Hippocampal formation (tissue), 2 donors: ENCODE measurements at regions not wholly inside any gene's neighbourhood (a gene's known extent, or its start where the extent isn't known, plus 50 kb on each side); places are given as distances from the start of the nearest gene placed in this dataset.

ENCODE experiments used
- DNase-seq, 2 donors: peaks; one replicate each; lab custom pipeline; 2025; lab: John Stamatoyannopoulos, UW

DNA sequence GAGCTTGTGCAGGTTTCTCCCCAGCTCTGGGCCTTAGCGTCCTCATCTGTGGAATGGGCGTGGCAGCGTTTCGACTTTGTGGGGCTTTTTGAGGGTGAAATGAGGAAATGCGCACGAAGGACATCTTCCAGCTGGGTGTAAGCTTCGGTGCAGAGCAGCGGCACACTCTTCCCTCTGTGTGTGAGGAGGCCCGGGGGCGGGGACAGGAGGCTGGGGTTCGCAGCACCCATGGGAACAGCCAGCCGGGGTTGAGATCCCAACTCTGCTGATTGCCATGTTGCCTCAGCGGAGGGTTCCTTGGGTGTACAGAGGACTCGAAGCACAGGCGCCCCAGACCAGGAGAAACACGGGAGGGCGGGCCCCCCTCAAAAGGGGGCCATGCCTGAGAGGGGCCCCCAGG lies 265.6 kb downstream of the NSG2 start:
- DNase-seq = no peak

DNA sequence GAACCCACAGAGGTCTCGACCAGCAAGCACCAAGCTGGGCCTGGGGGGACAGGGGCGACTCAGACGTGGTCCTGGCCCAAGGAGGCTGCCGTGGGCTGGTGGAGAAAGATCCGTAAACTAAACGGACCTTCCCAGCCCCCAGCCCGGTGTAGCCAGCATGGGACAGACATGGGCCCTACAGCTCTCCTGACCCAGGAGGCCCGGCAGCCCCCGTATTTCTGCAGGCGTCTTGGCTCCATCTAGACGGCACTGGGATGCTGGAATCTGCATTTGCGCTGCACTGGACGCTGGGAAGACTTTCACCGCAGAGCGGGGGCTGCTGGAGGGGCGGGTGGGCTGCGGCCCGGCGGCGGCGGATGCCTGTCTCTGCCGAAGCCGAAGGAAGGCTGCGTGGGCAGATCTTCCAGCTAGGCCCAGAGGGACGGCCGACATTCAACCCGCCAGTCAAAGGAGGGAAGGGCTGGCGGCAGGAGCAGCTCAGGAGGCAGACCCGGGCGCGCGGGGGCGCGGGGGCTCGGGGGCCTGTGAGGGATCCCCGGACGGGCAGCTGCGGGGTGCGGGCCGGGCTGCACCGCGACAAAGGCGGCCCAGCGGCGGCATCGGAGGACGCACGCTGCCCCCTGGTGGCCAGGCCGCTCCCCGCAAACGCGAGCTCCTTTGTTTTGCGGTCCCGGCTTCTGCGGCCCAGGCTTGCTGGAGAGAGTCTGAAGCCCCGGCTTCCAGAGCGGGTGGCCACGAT lies 266.2 kb downstream of the NSG2 start:
- DNase-seq = peak; percentile 27 to 63

DNA sequence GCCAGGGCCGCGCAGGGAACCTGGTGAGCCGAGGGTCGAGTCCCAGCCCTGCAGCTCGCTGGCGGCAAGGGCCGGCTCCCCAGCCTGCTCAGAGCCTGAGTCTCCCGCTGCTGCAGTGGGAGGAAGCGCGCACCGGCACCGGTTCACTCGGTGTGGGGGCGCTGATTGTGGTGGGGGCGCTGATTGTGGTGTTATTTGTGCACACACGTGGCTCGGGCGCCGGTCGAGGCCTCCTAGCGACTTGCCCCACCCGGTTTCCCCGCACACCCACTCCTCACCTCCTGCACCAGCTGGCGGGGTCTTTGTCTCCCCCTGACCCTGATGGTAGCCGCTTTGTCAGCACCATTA lies 266.7 kb downstream of the NSG2 start:
- no peak for DNase-seq

DNA sequence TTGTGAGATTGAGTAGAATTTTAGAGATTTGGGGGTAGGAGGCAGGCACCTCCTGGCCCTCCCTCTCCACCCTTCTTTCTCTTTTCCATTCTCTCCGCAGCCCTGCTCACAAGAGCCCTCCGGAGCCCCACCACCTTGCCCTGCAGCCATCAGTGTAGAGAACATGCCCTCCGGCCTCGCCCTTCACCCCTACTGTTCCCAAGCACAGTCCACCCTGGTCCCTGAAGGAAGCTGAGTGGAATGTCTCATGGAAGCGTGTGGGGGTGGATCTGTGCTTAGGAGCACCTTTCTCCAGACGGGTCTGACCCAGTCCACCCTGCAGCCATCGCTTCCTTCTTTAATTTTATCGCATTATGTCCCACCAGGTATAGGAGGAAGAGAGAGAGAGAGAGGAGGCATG lies 267.1 kb downstream of the NSG2 start:
- no peak for DNase-seq

DNA sequence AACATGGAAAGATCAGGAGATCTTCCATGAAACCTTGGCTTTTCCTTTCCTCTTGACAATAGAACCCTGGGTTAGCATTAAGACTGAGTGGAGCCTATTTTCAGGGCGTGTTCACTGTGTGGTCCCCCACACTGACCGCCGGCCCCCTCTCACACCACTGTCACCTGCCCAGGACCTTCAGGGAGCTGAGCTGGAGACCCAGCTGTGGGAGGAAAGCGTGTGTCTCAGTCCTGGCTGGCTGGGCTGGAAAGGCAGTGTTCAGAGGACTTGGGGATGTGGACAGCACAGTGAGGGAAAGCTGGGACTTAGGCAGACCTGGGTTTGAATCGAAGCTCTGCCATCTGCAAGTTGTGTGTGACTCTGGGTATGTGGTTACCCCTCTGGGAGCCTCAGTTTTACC lies 268.1 kb downstream of the NSG2 start:
- DNase-seq = no peak

DNA sequence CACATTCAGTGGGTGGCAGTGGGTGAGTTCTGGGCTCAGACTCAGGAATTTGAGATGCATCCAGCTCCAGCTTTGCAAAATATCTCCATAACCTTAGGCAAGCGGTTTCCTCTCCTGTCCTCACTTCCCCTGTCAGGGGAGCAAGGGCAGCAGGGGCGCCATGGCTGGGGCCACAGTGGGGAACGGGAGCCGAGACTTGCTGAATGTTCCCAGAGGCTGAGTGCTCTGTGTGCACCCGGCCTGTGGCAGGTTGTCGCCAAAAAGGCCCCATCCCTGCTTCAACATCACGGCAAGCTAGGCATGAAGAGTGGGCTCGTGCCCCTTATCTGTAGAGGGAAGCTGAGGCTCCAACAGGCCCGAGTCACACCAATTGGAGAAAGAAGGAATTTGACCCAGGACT lies 268.8 kb downstream of the NSG2 start:
- no peak for DNase-seq

DNA sequence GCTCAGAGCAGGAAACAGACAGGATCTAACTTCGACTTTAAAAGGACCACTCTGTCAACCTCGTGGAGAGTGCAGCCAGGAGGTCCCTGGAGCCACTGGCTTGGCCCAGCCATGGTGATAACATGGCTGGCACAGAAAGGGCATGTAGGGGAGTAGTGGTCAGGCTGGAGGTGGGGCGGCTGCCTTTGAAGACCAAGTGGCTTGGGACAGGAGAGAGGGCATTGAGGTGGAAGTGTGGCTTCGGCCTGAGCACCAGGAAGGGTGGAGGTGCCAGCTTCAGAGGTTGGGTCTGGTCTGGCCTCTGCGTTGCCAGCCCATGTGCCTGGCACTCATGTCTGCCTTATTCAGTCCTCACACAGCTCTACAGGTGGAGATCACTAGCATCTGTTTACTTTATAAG lies 270.0 kb downstream of the NSG2 start:
- DNase-seq = no peak

DNA sequence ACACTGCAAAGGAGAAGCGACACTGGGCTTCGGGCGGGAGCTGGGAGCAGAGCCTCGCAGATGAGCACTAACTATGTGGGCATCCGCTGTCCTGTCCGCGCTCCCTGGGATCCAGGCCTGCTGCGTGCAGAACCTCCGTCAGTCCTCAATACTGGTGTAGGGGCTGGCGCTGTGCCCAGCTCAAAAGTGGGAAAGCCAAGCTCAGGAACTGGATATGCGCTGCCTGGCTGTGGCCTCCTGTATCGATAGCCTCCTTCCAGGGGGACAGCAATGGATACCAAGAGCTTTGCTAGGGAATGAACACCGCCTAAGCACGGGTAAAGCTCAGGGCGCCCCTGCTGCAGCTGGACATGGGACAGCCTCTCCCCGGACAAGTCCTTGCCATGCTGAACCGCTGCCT lies 270.4 kb downstream of the NSG2 start:
- no peak for DNase-seq

DNA sequence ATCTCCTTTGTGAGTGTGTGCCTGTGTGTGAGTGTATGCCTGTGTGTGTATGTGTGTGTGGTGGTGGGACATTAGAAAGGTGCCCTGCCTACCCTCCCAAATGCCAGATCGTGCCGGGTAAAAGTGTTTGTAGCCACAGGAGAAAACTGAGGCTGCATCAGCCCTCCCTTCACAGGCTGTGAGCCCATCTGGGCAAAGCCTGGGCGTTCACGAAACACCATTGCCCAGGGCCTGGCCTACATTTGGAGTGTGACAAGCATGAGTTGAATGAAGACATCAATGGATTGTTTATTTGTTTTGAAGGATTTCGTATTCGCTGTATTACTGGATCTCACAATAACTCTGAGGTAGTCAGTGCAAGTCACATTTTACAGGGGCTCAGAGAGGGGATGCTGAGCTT lies 270.8 kb downstream of the NSG2 start:
- no peak for DNase-seq

DNA sequence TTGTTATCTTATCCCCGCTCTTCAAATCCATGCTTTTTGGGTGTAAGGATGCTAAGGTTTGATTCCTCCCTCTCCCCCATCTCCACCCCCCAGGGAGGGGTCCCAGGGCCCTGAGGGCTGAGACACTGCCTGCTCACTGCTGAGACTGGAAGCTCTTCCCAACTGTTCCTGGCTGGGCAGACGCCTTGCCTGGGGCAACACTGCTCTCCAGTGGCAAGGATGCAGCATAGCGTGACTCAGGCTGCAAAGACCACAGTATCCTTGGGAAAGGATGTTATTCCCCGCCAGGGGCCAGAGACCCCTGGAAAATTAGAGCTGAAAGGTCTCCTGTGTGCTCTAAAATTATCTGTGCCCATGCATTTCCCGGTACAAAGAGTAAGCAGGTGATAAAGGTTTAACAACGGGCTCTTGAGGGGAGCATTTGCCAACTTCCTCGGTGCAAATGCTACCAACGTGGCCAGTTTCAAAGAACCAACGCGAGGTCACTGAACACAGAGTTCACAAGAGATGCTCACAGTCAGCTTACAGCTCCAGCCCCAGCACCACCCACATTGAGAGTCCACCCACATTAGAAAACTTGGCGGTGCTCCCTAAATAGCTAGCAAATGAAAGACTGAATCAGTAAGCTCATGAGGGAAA lies 271.9 kb downstream of the NSG2 start:
- peak; percentile 14 to 42 for DNase-seq

DNA sequence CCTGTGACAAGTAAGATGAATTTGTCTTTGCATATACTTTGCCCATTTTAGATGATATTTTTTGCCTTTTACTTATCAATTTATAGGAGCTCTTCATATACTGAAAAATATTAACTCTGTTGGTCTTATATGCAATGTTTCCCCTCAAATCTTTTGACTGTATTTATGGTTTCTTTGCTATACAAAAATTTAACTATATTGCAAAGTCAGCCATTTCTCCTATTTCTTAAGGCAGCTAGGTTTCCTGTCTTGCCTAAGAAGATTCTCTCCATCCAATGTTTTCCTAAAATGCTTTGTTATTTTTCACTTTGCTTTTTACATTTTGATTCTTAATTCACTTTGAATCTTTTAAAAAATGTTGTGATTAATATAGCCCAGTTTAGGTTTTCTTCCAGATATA lies 273.1 kb downstream of the NSG2 start:
- DNase-seq = no peak

DNA sequence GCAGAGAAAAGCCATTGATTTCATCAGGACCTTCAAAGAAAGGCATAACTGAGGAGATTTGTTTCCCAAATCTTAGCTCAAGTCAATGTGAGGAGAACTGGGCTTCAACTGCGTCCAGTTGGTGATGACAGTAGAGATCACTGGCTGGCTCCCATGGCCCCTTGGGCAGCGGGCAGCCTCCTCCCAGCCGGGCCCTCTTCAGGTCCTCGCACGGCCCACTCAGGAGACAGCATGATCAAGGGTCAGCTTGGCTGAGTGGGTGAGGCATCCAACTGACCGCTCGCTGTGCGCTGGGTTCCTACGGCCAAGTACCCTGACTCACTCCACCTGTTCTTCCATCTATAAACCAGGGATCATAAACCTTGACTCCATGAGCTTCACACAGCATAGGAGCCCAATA lies 274.0 kb downstream of the NSG2 start:
- no peak for DNase-seq

DNA sequence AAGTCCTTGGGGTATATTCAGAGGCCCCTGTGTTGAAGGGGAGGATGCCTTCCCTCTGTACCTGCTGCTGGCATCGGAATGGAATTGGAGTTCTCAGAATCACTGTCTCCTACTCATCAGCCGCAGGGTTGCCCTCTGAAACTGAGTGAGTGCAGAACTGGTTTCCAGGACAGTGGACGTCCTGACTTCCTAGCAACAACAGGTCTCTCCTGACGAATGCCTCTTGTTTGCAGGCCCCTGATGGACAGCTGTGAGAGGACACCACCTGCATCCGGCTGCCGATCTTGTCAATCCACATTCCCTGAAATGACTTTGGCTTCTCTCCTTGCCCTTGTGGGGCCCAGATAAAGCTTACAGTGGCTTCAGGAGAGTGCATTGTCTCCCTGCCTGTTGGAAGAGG lies 274.5 kb downstream of the NSG2 start:
- no peak for DNase-seq

DNA sequence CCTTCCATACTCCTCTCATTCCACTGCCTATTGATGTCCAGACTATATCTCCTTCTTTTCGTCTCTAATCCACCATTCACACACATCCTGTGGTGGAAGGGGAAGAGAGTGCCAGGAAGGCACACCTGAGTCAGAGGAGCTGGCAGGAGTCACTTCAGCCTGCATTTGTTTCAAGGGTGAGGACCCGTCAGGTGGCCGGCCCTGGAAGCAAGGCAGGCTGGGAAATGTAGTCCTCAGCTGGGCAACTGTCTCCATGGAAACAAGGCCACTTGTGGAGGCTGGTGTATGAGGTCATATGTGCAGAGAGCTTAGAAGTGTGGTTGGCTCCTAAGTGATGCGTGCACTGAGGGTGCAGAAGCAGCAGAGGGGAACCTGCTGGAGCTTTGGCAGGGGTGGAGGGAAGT lies 278.4 kb downstream of the NSG2 start:
- DNase-seq = no peak

DNA sequence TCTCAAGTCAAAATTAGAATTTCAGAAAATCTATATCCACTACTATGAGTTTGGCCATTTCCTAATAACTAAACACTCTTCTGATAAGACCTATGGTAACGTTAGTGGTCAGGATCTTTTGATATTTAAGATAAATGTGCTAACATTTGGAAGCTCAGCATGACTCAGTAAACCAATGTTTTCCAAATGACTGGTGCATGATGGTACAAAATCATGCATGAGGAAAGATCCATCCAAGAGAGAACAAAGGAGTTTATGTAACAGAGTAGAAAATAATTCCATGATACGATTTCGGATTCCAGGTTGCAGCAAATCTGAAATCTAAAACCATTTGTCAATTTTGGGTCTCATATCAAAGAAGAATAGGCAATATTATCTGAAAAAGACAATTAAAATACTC lies 279.2 kb downstream of the NSG2 start:
- DNase-seq = no peak

DNA sequence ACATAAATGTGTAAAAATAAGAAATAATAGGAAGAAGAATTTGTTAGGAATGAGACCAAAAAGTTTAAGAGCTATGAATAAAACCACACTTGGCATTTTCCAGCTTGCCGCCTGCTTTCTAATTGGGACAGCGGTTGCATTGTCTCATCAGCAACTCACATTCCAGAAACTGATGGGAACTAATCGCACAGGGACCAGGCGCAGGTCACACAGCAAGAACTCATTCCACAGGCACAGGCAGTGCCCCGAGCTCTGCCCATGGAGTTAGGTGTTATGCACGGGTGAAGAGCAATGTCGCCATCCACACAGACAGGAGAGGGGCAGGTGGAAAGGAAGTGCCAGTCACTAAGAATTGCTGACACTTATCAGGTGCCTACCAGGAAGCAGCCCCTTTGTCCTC lies 279.9 kb downstream of the NSG2 start:
- DNase-seq = no peak

DNA sequence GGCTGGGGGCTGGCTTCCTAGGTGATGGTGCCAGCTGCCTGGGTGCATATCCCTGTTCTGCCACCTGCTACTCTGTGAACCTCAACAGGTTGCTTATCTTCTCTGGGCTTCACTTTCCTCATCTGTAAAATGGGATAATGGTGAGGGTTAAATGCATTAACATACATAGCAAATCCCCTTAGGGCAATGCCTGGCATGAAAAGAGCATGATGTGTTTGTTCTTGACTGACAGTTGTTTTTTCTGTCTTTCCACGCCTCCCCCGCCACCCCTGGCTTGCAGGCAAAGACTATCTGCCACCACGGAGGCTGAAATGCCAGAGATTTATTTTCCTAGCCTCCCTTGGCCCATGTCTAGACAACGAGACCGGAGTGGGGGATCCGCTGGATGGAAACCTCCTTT lies 280.5 kb downstream of the NSG2 start:
- no peak for DNase-seq

DNA sequence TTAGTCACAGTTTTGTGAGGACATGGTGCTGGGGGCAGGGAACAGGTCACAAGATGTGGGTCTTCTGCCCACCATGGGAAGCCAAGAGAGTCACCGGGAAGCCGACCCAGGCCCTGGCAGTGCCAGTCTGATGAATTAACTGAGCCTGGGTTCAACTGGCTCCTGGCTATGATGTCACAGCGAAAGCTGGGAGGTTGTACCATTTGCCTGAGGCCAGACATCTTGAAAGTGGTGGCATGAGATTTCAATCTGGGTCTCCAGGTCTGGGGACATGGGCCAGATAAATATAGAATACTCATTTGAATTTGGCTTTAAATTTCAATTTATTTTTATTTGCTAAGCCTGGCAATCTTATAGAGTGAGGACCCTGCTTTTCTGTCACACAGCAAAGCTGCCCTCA lies 280.9 kb downstream of the NSG2 start:
- no peak for DNase-seq

DNA sequence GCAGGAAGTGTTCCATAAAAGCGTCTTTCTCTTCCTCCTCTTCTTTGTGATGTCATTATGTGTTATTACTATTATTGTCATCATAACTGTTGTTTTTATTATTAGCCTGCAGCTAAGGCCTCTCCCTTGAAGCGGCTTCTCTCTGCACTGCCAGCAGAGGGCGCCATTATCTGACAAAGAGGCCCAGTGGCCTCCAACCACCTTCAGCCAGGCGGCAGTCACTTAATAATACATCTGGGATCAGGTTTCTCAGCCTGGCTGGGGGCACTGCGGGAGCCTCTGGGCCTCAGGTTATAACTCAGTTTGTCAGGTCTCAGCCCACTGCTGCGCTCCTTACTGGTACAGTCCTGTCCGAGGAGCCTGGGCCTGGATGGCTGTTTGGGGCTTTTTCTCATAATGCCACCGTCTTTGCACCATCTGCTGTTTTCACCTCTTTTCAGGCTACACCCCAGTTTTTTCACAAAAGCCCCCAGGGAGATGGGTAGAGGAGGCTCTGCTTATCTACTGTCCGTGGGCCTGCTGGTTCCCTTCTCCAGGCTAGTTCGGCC lies 281.9 kb downstream of the NSG2 start:
- DNase-seq = peak; percentile 2 to 18

DNA sequence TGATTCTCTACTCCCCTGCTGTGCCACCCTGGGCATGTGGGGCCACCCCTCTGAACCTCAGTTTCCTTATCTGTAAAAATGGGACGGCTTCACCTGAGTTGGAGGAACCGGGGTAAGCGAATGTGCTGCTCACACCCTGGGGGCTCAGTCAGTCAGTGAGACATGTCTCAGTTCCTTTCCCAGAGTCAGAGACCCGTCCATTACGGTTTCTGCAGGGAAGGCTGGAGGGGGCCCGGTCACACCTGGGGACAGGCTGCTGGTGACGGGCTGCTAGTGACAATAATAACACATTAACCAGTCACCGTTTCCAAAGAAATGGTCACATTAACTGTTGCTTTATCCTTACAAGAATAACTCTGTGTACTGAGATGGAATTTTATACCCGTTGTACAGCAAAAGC lies 282.4 kb downstream of the NSG2 start:
- no peak for DNase-seq

DNA sequence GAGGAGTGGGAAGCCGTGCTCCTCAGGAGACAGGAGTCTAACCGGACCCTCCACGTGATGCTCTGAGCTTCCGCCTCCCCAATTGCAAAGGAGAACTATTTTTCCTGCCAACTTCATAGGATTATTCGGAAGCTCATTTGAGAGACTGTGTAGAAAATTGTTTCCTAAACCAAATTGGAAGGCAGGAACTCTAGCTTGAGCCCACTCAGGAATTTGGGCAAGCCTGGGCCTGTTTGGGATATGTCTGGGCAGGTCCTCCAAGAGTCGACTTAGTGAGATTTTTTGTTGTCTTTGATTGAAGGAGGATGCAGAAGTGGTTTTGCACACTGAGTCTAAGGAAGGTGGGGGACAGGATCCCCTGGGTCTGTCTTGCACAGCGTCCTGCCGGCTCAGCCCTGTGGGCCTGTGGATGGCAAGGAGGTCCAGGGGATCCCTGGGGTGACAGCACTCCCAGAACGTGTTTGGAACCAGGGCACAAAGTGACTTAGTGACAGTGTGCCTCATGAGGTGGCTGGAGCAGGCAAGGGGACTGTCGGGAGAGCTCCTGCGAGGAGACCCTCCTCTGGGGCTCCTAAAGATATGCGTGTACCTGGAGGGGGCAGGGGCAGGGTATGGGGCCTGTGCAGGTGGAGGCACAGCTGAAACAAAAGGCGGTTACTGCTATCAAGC lies 283.3 kb downstream of the NSG2 start:
- DNase-seq = no peak

DNA sequence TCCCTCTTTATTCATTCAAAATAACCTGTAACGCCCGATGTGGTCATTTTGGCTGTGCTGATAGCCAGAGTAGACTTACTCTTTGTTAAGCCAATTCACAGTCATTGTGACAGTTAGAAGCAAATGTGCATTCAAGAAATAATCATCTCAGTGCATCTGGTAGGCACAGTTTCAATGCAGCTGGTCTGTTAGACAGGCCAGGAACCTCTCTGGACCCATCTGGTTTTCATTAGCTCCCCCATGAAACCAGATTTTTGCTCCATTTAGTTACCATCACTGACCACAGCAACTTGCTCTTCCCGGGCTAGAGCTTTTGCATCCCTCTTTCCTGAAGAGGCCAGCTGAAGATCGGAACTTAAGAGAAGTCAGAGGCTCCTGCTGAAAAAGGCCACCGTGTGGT lies 284.2 kb downstream of the NSG2 start:
- no peak for DNase-seq

DNA sequence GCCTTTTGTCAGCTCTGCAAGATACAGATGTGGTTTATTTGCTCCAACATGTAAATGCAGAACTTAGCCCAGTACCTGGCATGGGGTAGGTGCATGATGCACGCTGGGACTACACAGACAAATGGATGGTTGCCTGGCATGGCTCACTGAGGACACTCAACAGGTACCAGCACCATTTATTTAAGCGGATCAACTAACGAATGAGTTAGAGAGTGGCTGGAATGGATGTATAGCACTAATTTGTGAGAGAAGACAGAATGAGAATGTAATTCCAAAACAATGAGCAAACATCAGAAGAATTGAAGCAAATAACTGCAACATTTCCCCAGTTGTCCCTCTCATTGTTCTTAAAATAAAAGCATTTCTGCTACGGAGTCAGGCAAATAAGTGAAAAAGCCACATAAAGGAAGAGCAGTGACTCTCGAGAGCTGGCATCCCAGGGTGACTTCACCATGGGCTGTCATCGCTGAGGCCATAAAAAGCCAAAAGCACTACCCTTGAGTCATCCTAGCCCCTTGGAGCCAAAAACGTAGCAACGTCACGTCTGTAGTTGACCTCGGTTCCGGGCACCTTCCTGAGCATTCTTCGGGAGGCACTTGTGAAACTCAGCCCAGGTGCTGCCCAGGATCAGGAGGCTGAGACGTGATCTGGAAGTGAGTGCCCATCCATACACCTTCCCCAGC lies 290.3 kb downstream of the NSG2 start:
- DNase-seq = no peak
